NCI-H128 (cell line): ENCODE measurements at regions not wholly inside any gene's neighbourhood (a gene's known extent, or its start where the extent isn't known, plus 50 kb on each side); places are given as distances from the start of the nearest gene placed in this dataset.
"Not testable (repeated sequence)": the region's sequence is repeated elsewhere in the genome, so short reads cannot be mapped to it uniquely, and the experiment has no call there.

Experiments
- DNase-seq: peaks from one replicate; lab custom pipeline; 2025; ENCODE audit not compliant: unreplicated experiment; lab: John Stamatoyannopoulos, UW

DNA sequence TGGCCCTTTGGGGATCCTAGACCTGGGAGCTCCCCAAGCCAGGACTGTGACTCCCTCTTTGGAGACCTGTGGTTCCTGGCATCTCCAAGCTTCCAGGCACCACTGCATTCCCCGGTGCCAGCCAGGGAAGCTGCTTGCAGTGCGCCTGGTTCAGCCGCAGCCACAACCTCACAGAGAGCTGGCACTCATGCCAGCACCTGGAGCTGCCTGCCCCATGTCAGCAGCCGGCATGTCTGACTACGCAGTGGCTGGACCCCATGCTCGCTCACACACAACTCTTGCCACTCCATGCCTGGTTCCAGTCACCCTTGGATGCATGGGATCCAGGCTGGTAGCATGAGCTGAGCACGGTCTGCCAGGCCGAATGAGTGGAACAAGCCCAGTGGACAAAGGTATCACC, 426.6 kb downstream of the LRRIQ3 start:
- no peak for DNase-seq

DNA sequence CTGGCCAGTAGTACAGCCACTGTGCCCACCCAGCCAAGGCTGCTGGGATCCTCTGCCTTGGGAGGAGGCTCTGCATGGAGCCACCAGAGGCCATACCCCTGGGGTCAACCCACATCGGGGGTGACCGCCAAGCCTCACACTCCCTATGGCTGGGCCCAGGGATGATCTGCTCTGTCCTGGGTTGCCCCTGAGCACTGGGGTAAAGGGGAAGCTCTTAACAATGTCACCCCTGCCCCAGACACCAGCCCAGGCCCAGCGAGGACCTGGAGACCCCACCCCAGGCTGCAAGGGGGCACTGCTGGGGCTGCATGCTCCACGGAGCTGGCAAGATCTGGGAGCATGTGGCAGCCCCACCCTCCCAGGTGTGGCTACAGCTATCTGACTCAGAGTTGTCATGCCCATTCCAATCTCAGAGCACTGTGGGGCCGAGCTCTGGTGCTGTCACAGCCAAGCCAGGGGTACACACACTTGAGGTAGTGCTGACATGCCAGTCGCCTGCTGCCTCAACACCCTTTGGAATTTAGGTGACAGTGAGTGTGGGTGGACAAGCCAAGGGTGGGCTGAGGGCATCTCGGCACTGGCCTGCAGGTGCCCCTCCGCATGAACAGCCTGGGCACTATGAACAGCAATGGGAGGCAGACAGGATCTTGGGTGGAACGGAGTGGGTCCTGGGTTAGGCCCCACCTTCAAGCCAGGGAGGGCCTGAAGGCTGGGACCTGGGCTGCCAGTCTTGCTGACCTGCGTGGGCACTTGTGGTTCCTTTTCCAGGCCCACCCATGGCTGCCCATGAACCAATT, 427.7 kb downstream of the LRRIQ3 start:
- DNase-seq = no peak

DNA sequence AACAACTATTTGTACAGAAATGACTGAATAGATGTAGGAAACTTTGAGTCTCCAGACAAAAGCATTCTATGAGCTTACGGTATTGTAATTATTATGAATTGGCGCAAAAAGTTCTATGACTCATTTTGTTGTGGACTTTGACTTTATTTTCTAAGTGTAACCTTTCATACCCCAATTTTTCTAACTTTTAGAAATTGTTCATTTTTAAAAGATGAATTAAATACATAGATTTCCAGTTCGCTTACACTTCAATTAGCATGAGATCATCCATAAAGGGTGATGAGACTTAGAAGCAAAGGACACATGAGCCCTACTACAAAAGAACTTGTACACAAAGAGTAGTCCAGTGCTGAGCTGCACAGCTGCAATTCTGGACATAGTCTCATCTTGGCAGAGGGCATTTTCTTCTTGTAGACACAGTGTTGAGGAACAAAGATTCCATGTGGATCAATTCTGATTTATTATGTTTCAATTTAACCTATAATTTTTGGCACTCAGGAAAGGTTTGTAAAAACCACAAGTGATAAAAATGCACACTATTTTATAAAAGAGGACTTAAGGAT, 431.1 kb downstream of the LRRIQ3 start:
- DNase-seq = no peak

DNA sequence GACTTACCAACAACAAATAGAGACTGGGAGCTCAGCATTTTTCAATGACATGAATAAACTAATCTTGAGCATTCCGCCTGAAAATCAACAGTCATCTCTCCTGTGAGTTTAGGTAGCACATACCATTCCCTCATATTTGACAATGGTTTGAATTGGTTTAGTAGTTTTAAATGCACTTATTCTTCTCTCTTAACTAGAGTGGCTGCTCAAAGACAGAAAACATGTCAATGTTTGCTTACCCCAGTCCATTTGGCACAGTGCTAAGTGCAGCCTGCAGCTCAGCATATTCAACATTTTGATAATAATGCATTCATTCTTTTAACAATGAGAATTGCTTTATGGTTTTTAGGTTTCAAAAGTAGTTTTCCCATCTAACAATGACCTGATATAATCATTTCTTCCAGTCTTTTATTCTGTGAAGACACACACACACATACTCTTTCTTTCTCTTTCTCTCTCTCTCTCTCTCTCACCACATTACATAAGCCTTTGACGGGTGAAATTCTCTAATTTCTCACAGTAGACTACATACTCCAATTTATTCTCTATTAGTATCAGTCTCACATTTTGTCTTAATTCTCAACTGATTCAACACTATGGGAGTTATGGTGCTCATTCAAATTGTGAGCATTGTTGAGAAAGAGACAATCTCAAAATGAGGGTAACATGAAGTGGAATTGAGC, 432.3 kb downstream of the LRRIQ3 start:
- no peak for DNase-seq

DNA sequence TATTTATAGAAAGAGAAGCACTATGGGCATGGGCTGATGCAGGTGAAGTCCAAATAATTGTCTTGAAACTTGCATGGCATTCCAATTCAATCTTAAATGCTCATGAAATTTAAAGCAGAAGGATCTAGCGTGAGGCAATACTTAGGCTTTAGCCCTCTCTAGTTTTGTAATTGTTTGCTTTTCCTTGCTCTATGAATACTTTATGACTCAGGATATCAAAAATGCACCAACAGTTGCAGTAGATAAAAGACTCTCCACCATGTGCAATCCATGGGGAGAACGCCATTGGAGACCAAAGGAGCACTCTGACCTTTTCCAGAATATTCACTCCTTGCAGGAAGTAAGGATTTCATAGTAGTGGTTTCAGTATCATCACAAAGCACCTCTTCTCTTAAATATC, 436.4 kb downstream of the LRRIQ3 start:
- no peak for DNase-seq

DNA sequence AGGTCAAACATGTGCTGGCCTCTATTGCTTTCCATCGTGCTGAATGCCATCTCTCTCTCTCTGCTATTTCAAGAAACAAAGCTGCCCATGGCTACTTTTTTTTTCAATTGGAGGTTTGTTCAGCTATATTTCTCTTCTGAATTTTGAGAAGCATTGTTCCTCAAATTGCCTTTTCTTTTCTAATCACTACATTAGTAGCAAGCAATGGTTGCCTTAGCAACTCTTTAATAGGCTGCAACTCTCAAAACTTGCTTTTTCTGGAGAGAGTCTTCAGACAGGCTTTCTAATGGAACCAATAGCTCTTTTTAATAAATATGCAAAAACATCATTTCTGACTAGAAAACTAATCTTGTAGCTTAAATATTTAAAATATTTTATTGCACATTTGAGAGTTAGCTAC, 439.0 kb downstream of the LRRIQ3 start:
- DNase-seq = no peak

DNA sequence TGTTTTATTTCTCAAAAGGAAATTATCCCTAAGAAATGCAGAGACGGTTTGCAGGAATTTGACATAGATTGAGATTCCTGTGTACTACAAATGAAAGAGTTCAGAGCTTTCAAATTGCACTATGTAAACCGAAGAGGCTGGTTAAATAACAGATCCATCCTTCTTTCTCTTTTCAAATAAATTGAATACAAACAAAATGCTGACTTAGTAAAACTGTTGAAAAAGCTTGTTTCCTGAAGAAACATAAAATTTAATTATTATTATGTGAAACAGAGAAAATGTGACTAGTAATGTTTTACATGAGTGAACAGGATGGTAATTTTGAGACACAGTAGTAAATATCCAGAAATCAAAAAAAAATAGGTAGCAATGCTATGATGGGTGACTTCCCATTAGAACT, 441.2 kb downstream of the LRRIQ3 start:
- no peak for DNase-seq

DNA sequence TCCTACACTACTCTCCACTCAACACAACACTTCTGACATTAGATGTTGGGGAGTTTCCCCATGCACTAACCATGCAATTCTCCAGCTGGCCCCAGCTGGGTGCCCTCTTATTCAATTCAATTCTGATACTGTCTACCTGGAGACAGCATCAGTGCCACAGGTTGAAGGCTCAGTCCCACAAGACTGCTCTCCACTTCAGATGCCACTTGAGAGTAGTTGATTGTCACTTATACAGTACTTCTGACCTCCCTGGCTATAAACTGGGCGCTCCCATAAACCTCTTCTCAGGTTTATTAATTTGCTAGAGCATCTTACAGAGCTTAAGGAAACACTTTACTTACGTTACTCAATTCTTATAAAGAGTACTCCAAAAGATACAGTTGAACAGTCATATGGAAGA, 442.3 kb downstream of the LRRIQ3 start:
- DNase-seq = peak; percentile 47

DNA sequence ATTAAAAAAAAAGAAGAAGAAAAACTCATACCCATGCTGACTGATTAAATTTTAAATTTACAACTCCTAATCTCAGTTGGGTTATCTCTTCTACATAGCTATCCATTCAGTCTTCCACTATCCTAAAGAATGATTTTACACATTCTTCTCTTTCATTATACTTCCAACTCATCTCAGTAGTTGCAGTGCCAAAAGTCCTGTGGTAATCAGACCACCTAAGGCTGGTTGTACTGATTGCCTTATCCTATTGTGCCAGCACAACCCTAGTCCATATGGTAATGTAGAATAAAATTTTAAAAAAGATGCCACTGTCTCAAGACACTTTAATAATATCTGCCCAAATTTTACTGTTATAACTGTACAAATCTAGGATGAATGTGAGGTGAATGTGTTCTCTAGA, 448.0 kb downstream of the LRRIQ3 start:
- DNase-seq = no peak

DNA sequence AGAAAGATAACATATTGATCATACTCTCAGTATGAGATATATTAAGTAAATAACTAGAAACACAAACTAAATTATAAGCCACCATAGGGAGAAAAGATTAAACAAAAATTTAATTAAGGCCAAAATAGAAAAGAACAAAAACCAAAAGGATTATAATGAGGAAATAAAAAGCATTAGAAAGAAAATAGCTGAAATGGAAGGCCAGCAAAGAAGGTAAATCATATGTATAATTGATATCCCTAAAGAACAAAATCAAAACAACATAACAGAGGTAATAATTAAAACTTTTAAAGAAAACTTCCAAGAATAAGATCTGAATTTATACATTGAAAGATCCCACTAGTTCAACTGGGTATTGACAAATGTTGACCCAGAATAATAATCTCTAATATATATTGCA, 453.0 kb downstream of the LRRIQ3 start:
- no peak for DNase-seq

DNA sequence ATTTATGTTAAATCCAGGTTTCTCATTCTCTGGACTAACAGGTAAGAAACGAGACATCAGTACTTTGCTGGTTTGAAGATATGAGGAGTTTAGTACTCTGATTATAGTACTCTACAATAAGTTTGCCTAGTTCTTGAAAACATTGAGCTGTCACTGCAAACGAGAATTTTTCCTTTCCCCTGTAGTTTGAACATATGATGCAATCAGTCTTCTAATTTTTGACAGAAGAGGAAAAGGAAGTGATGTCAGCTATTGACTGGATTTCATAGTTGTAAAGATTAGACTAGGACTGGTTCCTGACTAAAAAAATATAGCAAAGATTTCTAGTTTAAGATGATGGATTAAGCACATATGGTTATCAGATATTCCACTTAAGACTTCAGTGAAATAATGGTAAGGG, 461.9 kb downstream of the LRRIQ3 start:
- DNase-seq = no peak

DNA sequence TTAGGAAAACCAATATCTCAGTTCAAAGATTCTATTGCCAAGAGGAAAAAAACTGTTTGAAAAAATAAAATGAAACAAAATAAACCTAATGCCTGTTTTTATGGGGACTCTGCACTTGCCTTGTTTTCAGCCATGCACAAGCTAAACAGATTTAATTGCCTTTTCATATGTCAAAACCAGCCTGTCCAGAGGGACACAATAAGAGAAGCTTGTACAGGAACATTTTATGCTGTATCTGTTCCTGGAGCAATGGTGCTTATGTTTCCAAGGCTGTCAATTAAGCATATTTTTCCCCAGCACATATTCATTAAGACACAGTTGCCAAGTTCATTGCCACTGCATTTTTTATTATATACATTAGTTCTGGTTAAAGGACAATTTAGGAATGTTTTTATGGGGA, 470.9 kb downstream of the LRRIQ3 start:
- no peak for DNase-seq

DNA sequence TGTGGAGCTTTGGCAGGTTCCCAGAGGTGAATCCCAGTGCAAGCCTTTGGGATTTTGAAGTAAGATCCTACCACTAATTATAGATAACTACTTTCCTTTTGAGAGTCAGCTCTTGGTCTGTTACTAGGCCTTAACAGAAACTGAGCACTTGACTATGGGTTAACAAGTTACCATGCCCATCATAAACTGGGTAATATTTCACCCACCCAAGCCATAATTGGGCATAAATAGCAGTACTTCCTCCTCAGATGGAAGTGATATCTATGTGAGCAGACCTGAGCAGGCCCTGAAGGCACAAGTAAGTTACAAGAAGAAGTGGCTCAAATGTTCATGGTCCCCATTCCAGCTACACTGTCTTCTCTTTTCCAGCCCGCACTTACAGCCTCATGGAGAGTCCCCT, 475.9 kb downstream of the LRRIQ3 start:
- no peak for DNase-seq

DNA sequence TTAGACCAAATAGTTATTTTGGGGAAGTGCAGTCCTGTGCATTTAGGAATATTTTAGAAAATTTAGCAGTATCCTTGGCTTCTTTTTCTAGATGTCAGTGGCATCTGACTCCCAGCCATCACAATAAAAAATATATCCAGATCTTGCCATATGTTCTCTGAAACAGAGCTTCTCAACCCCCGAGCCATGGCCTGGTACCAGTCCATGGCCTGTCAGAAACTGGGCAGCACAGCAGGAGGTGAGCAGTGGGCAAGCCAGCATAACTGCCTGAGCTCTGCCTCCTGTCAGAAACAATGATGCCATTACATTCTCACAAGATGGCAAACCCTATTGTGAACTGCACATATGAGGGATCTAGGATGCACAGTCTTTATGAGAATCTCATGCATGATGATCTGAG, 480.0 kb downstream of the LRRIQ3 start:
- no peak for DNase-seq

DNA sequence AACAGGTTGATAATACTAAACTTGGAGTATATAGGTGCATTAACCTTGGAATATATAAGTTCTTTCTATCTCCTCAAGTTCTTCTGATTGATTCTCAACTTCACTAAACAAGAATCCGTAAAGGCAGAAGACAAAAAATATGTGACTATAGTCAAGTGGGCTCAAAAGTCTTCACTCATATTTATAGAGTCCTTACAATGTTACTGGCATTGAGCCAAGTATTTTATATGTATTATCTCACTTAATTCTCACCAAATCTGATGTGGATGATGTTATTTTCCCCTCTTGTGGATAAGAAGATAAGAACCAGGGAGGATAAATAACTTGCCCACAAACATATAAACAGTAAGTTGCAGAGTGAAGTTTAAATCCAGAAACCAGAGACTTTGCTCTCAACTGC, 486.9 kb downstream of the LRRIQ3 start:
- no peak for DNase-seq

DNA sequence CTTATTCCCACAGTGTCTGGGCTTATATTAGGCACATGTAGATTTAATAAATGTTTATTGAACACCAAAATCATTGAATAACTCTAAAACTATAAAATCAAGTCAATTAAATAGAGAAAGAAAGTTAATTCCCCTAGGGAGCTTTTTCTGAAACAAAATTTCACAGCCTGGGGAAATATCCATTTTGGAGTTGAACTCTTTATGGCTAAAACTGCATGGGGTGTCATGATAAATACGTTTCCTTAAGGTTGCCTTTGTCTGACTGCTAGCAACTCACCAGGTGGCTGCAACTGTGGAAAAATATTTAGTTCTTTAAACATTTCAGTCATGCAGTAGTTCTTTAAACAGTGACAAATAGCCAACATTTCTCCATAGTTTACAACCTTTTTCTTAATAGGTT, 496.1 kb downstream of the LRRIQ3 start:
- DNase-seq = no peak

DNA sequence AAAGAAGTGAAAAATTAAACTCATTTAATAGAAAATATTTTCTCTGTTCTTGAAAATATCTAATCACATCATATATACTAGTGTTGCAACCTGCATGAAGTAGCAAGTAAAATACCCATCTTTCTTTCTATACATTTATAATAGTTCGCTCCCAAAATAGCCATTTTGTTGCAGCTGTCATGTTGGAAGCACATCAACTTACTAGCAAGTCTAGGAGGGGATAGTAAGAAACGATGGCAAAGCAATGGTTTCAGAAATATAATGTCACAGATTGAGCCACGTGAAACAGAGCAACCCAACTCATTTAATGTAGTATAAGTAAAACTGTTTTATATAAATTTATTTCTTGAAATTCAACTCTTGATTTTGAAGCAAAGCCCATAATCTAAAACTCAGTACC, 521.8 kb downstream of the LRRIQ3 start:
- no peak for DNase-seq

DNA sequence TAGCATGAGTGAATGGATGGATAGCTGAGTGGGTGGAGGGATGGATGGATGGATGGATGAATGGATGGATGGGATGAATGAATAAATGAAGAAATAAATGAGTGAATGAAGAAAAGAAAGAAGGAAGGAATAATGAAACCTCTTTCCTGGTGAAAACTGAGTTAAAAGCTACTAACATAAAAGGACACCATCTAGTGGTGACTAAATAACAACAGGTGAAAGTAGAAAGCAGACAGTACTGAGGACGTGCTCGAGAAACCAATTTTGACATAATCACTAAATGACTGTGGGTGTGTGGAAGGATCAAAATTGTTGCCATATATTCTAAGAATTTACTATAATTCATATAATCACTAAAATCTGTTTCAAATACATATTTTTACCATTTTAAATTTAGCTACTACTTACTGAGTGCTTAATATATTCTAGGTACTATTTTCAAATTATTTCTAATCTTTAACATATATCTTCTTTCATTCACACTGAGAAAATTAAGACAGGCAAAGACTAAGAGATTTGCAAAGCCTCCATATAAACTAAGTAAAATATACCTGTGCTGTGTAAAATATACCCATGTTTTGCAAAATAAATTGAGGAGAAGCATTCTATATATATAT, 522.9 kb downstream of the LRRIQ3 start:
- DNase-seq = no peak

DNA sequence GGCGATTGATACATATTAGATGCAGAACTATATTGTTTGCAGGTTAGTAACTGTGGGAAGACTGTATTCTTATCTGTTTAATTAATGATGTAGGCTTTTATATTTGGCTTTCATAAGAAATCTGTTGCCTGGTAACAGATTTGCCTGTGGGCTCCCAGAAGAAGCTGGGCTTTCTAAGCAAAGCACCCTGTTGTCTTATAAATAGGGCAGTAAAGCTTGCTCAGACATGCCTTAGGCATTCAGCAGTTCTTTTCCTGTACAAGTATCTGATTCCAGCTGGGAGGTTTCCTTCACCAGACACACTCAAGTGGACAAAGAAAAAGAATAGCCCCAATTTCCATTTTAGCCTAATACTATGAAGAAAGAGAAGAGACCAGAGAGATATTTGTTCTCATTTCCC, 524.0 kb downstream of the LRRIQ3 start:
- DNase-seq = peak; percentile 24

DNA sequence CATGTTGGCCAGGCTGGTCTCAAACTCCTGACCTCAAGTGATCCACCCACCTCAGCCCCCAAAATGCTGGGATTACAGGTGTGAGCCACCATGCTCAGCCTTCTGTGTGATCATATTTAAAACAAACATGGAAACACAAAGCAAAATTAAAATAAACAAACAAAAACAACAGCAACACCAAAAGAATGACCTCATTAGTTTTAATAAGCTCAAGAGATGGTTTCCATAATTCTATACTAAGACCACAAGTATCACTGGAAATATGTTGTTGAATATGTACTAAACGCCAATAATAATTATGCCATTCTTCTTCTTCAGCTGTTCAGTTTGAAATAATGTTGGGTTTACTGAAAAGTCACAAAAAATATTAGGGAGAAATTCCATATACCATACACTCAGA, 526.4 kb downstream of the LRRIQ3 start:
- DNase-seq = no peak

DNA sequence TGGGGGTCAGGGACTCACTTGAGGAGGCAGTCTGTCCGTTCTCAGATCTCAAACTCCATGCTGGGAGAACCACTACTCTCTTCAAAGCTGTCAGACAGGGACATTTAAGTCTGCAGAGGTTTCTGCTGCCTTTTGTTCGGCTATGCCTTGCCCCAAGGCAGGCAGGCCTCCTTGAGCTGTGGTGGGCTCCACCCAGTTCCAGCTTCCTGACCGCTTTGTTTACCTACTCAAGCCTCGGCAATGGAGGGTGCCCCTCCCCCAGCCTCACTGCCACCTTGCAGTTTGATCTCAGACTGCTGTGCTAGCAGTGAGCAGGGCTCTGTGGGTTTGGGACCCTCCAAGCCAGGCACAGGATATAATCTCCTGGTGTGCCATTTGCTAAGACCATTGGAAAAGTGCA, 530.0 kb downstream of the LRRIQ3 start:
- not testable (repeated sequence) for DNase-seq

DNA sequence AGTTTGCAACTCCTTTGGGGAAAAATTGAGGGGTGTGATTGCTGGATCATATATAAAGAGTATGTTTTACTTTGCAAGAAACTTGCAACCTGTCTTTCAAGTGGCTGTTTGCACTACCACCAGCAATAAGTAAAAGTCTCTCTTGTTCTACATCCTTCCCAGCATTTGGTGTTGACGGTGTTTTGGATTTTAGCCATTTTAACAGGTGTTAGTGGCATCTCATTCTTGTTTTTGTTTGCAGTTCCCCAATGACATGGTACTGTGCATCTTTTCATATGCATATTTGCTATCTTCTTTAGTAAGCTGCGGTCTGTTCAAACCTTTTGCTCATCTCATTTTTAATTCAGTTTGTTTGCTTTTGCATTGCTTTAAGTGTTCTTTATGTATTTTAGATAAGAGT, 535.5 kb downstream of the LRRIQ3 start:
- DNase-seq = no peak
